ENCODE measurements at regions not wholly inside any gene's neighbourhood (a gene's known extent, or its start where the extent isn't known, plus 50 kb on each side); places are given as distances from the start of the nearest gene placed in this dataset.

DNA sequence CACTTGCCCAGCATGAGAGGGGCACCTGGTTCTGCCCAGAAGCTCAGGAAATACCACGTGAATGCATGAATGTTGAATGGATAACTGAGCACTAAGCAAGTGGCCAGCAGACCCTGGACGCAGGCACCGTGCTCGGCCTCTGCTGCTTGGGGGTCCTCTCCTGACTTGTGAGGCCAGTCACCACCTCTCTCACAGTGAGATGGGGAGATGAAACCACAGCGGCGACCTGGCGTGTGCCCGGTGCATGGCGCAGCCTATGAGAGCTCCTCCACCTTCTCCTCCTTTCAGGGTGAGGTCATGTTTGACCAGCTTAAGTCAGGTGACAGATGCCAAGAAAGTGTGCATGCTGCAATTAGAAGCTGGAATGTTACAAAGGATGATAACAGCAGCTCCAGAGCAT, 75.5 kb downstream of the HMX1 start:
- DNase-seq = no peak

DNA sequence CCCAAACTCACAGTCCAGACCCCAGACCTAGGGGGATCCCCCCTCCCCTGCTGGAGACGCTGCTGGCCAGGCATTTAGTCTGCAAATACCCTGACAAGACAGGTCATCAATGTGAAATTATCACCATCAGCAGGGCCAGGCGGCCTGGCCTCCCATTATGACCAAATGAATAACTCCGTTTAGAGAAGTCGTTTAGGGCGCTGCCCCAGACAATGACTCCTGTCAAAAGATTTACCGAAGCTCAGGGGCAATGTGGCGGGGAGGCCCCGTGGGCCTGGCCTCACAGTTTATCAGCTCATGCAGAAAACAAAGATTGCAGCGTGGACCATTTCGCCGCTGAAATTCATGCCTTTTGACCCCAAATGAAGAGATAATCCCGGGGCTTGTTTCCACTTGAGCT, 76.5 kb downstream of the HMX1 start:
- DNase-seq = no peak

GRCh38 chr4:8794491-8794890, 77.1 kb downstream of the HMX1 start:
- DNase-seq = no peak

DNA sequence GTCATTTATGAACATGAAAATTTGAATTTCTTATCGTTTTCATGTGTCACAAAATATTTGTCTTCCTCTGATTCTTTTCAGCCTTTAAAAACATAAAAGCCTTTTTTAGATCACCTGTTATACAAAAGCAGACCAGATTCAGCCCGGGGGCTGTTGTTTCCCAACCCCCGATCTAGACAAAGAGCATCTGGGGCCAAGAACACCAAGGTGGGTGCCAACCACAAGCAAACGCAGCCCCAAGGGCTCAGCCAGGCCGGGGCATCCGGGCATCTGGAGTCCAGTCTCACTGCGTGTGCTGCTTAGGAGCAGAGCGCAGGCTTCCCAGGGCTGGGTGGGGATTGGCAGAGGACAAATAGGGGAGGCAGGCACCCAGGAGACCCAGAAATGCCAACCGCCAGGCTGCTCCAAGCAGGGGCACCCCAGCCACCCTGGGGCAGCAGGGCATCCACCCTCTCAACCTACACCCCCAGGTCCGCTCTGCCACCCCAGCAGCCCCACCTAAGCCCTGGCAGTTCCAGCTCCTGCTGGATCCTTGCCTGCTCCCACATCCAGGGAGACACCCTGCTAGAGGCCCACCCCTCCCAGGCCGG, 78.0 kb downstream of the HMX1 start:
- no peak for DNase-seq

DNA sequence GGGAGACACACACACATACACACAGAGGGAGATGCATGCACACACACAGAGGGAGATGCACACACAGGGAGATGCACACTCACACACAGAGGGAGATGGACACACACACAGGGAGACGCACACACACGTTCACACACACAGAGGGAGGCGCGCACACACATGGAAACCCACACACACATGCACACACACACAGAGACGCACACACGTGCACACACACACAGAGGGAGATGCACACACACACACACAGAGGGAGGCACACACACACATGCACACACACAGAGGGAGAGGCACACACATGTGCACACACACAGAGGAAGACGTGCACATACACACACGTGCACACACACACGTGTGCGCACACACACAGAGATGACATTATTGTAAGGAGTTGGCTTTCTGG, 79.1 kb downstream of the HMX1 start:
- no peak for DNase-seq

DNA sequence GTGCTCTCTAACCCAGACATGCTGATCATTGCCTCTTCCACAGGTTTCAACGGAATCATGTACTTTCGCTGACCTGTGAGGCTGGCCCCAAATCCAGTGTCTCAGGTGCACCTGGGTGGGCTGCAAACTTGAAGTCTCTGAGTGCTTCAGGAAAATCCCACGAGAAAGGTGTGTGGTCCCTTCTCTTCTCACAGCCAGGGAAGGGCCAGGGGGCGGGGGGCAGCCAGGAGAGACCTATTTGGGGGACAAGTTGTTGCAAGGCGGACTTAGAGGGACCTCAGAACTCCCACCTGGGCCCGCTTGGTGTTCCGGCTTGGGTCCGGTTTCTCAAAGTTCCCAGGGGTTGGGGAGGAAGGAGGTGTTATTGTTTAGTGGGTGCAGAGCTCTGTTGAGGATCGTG, 80.0 kb downstream of the HMX1 start:
- DNase-seq = no peak

DNA sequence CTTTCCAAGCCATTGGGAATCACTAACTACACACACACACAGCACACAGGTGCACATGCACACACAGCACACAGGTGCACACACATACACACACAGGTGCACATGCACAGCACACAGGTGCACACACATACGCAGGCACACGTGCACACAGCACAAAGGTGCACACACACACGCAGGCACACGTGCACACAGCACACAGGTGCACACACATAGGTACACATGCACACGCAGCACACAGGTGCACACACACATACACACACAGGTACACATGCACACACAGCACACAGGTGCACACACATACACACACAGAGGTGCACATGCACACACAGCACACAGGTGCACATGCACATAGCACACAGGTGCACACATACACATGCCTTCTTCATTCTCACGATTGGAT, 80.9 kb downstream of the HMX1 start:
- no peak for DNase-seq

GRCh38 chr4:8788174-8788573, 83.5 kb downstream of the HMX1 start:
- no peak for DNase-seq

- DNase-seq = no peak
Observed at GRCh38 chr4:8786166-8786565, 85.5 kb downstream of the HMX1 start.

DNA sequence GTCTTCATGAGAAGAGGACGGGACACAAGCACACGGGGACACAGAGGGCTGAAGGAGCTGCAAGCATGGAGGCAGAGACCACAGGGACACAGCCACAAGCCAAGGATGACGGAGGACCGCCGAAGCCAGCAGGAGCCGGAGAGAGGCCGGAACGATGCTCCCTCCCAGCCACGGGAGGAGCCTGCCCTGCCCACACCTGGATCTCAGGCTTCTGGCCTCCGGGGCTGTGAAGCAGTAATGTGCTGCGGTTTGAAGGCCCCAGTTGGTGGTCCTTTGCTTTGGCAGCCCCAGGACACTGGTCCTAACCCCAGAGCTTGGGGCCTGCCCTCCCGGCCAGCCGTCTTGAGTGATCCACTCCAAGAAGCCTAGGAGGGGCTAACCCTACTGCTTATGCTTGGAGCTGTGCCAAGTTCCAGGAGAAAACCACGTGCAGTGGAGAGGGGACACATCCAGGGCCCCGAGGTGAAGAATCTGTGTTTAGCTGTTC, 85.9 kb downstream of the HMX1 start:
- DNase-seq = no peak

- DNase-seq = no peak
Observed at GRCh38 chr4:8783736-8784135, 87.9 kb downstream of the HMX1 start.

DNA sequence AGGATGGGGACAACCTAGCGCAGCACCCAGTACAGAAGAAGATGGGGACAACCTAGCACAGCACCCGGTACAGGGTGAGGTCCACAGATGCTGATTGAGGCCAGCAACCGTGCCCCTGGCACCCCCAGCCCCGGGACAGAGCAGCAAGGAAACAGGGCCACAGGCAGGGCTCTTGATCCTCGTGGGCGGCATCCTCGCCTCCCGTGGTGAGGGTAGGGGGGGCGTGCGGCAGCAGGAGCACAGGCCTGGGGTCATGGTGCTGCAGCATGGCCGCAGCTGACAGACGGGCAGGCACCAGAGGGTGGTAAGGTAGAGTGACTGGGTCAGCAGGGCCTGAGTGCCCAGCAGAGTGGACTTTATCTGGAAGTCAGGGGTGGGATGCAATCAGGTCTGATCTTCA, 89.5 kb downstream of the HMX1 start:
- DNase-seq = no peak

DNA sequence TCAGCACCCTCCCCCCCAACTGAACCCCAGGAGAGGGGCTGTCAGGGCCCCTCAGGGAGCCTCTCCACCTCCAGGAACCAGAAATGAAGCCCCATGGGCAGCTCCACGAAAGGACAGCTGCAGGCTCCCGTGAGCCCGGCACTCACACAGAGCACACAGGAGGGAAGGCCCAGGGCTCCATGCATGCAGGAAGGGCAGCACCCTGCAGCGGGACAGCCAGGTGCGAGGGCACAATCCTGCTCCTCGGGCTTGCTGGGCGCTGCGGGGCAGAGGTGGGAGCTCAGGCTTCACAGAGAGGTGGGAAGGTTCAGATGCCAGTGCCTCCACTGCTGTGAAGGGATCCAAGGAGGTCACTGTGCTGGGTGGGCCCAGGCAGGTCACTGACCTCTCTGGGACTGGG, 90.0 kb downstream of the HMX1 start:
- DNase-seq = no peak

GRCh38 chr4:8780596-8781368, 90.9 kb downstream of the HMX1 start:
- DNase-seq = no peak

DNA sequence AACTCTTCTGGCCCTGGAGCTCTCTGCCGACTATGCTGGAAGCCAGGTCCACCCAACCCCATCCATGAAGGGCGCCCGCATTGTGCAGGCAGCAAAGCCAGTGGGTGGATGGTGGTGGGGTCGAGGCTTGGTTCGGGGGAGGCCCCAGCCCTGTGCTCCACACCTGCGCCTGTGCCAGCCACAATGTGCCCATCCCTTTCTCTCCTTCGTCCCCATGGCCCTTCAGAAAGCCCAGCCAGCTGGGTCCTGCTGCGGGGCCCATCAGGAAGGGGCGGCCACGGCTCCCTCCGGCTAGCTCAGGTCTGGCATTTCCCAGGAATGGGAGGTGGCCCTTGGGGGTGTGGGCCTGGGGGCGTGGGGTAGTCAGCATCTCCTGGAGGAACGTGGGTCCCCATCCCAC, 91.6 kb downstream of the HMX1 start:
- no peak for DNase-seq

DNA sequence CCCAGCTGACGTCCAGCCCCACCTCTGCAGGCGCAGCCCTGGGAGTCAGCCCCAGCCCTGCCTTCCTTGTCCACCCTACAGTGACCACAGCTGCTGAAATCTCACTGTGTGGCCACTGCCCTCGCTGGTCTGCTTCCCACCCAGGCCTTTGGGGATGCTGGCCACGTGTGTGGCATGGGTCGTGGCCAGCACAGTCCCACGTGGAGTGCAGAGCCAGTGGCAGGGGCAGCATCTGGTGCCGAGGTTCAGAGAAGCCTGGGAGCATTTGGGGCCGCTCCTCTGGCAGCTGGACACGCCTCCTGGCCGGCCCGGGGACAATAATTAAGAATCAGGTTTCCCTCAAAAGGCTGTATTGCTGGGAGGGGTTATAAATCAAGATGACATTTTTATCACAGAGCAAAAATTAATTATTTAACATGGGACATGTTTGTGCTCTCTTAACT, 92.1 kb downstream of the HMX1 start:
- DNase-seq = no peak

DNA sequence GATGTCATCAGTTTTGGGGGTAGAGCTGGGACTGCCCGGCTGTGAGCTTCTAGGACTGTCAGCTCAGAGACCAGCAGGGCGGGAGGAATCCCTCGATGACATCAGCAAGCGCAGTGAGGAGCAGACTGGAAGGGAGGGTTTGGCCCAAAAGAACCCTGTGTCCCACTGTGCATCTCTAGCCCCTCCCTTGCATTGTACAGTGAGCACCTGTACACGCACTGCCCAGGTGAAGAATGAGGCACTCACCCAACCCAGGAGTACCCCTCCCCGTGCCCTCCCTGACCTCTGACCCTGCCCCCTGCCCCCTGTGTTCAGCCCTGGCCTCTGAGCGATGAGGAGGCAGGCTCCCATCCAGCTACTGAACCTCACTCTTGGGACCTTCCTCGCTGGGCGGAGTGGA, 92.9 kb downstream of the HMX1 start:
- DNase-seq = no peak

DNA sequence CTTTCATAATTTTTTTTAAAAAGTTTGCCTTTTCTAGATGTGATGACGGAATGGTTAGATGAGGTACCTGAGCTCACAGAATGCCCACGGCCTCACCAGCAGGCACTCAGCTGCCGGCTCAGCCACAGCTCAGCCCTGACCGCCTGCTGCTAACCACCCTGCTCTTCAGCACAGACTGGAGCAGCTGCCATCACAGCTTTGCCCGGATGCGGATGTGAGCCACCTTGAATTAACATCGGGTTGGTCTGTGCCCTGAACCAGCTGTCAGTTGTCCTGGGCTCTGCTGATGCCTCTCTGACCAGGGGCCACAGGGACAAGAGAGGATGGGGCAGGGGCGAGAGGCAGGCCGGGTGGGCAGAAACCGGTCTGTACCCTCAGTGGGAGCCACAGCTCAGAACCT, 93.3 kb downstream of the HMX1 start:
- DNase-seq = no peak

DNA sequence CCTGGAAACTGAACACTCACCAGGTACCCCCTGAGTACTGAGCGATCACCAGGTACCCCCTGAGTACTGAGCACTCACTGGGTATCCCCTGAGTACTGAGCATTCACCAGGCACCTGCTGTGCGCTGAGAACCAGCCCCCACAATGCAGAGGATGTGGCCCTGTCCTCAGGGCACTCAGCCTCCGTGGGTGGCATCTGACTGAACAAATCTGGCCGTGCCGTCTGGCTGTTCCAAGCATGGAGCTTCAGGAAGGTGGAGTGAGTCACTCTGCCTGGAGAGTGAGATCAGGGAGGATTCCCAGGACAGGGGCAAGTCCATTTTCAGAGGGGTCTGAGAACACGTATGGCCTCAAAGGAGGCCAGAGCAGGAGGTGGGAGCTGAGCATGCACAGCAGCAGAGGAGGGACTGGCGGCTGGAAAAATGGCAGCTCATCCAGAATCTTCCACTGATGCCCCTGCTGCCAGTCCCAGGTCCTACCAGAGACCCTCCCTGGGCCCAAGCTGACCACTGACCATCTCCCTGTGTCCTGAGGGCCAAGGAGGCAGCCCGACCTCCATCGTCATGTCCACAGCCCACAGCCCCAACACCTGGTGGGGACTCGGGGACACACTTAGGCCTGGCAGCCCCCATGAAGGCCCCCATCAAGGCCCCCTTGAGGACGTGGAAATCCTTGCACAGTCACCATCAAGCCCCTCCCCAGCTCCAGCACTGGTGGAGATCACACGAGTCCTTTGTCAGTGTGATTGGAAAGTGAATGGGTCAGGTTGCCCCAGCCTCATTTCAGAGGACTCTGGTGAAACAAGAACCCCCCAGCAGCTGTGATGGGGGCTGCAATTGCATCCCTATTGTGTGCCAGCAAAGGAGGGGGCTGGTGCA, 94.1 kb downstream of the HMX1 start:
- no peak for DNase-seq

DNA sequence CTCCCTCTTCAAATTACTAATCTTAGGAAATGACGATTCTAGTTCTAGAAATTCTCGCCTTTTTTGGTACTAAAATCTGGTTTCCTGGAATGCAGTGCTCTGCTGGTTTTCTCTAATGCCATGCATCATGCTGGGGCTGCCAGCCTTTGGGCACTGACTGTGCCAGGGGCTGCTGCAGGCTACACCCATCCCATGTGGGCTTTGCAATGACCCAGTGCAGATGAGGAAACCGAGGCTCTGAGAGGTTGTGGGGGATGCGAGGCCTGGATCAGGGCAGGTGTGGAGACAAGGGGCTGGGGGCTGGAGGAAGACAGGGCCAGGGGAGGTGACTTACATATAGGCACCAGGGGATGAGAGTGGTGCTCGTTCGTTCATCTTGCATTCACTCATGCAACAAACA, 95.3 kb downstream of the HMX1 start:
- no peak for DNase-seq

DNA sequence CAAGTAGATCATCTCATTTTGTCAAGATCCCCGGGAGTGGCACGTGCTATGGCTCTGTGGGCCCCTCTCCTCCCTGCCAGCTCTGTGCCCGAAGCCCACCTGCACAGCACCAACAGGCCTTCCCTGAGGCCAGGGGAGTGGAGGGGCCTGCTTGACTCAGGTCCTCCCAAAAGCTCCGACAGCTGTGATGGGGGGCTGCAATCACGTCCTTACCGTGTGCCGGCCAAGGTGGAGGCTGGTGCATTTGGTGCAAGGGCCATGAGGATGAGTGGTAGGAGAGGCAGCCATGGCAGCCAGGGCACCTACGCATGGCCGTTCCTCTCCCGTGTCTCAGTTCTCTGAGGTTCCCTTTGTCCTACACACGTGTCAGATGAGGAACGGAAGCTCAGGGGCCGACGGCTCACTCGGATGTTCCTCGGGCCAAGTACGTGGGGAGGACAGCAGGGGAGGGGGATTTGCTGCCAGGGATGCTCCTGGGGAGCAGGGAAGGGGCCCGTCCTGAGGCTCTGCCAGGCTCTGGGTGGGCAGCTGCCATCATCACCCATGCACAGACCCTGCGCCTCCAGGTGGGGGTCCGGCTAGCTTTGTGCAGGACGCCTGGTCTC, 95.8 kb downstream of the HMX1 start:
- no peak for DNase-seq

DNA sequence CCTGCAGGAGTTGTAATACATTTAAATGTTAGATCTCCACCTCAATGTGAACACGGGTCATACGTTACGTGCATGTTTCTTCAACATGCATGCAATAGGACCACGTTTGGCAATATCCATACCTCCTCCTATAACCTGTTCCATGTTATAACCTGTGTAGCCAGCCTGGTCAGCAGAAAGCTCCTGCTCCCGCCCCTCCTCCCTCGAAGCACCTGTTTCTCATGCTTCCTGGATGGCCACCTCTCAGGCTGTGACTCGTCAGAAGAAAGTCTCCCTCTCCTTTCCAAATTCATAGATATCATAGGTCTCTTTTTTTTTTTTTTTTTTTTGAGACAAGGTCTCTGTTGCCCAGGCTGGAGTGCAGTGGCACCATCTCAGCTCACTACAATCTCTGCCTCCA, 96.5 kb downstream of the HMX1 start:
- DNase-seq = no peak

DNA sequence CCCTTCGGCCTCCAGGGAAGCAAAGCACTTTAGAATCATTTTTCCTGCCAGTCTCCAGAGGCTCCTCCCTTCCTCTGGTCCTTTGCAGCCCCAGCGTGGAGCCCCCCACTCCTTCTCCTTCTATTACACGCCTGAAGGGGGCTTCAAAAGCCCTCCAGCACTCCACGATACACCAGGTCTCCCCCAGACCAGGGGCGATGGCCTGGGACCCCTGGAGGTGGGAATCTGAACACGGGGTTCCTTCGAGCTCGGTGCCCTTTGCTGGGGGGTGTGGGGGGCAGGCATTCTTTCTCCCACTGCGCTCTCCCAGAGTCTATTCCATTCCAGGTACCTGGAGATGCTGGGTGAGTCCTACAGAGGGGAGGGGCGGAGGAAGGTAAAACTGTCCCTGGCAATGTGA, 97.6 kb downstream of the HMX1 start:
- no peak for DNase-seq

Measured in right hindlimb (tissue), 1 donor.